ENCODE measurements at regions not wholly inside any gene's neighbourhood (a gene's known extent, or its start where the extent isn't known, plus 50 kb on each side); places are given as distances from the start of the nearest gene placed in this dataset.

DNA sequence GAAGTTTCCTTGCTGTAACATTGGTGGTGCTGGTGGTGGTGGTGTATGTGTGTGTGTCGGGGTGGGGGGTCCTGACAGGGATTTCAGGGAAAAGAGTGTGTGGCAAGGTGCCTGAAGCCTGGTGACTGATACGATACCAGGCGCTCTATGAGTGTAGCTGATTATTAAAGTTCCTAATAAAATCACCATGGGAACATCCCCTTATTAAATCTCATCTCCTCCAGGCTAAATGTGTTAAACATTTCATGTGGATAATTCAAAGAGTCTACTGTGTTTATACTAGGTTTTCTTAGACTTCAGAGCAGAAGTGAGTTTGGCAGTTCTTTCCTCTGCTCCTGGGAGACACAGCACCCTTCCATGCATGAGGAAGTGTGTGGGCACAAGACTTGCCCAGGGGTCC lies 82.0 kb downstream of the THNSL2 start:
- H3K4me3 ChIP-seq (ENCODE audit: low read length), result no peak overlapping the region
- no peak for DNase-seq
- H3K27ac ChIP-seq (ENCODE audit: low read length), result no peak overlapping the region
- no peak overlapping the region for H3K4me2 ChIP-seq (ENCODE audit: low read depth, low read length, poor library complexity, severe bottlenecking)
- H2AFZ ChIP-seq (ENCODE audit: low read length), result no peak overlapping the region
- H3K36me3 ChIP-seq (ENCODE audit: insufficient read depth, low read length), result no peaks in the 10 kb centered on the region
- no peaks in the 10 kb centered on the region for H3K4me1 ChIP-seq (ENCODE audit: low read length)
- no peaks in the 10 kb centered on the region for H3K9me3 ChIP-seq (ENCODE audit: low read length)
- no peaks in the 10 kb centered on the region for H3K27me3 ChIP-seq (ENCODE audit: low read length)
- no peak overlapping the region for H3K9ac ChIP-seq (ENCODE audit: low read length)
- no peaks in the 10 kb centered on the region for H4K20me1 ChIP-seq (ENCODE audit: insufficient read depth, low read depth, low read length)
- H3K9me2 ChIP-seq (replicated peaks; ENCODE audit: insufficient read depth, low read length), result no peaks in the 10 kb centered on the region
- H3K79me2 ChIP-seq (ENCODE audit: low read length), result no peaks in the 10 kb centered on the region

DNA sequence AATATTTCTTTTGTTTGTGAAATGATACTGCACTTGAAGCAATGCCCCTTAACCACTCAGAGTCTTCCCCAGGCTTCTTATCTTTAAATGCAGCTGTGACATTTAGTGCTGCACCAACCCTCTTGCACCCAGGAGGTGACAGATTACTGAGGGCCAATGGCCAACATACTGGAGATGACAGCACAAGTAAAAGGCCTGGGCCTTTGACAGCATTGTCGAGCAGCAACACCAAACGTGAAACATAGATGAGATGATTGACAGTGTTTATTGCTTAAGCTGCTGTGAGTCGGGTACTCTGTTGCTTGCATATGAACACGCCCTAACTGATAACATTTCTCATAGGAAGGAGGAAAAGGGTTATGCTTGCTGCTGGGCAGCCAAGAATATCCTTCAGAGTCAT lies 80.3 kb downstream of the THNSL2 start:
- no peak overlapping the region for H2AFZ ChIP-seq (ENCODE audit: low read length)
- H3K79me2 ChIP-seq (ENCODE audit: low read length), result no peaks in the 10 kb centered on the region
- no peak for DNase-seq
- H4K20me1 ChIP-seq (ENCODE audit: insufficient read depth, low read depth, low read length), result no peaks in the 10 kb centered on the region
- no peak overlapping the region for H3K9ac ChIP-seq (ENCODE audit: low read length)
- H3K4me1 ChIP-seq (ENCODE audit: low read length), result no peaks in the 10 kb centered on the region
- no peak overlapping the region for H3K27ac ChIP-seq (ENCODE audit: low read length)
- H3K4me2 ChIP-seq (ENCODE audit: low read depth, low read length, poor library complexity, severe bottlenecking), result no peak overlapping the region
- no peaks in the 10 kb centered on the region for H3K9me2 ChIP-seq (replicated peaks; ENCODE audit: insufficient read depth, low read length)
- H3K9me3 ChIP-seq (ENCODE audit: low read length), result no peaks in the 10 kb centered on the region
- H3K36me3 ChIP-seq (ENCODE audit: insufficient read depth, low read length), result no peaks in the 10 kb centered on the region
- no peak overlapping the region for H3K4me3 ChIP-seq (ENCODE audit: low read length)
- H3K27me3 ChIP-seq (ENCODE audit: low read length), result no peaks in the 10 kb centered on the region

DNA sequence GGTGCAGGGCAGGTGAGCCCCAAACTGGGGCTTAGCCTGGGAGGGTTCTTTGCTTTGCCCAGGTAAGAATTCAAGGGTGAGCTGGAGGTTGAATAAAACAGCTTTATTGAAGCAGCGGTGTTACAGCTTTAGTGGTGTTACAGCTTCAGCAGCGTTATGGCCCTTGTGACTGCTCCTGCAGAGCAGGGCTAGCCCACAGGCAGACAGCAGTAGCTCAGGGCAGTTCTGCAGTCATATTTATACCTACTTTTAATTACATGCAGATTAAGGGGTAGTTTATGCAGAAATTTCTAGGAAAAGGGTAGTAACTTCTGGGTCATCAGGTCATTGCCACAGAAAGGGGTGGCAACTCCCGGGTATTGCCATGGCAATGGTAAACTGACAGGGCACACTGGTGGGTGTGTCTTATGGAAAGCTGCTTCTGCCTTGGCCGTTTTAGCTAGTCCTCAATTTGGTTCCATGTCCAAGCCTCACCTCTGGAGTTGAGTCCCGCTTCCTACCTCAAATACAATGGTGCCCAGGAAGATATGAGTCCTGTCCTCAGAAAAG lies 78.2 kb downstream of the THNSL2 start:
- no peak overlapping the region for H3K4me2 ChIP-seq (ENCODE audit: low read depth, low read length, poor library complexity, severe bottlenecking)
- DNase-seq, result no peak
- no peaks in the 10 kb centered on the region for H3K9me3 ChIP-seq (ENCODE audit: low read length)
- H3K27me3 ChIP-seq (ENCODE audit: low read length), result no peaks in the 10 kb centered on the region
- H3K4me1 ChIP-seq (ENCODE audit: low read length), result no peaks in the 10 kb centered on the region
- H3K4me3 ChIP-seq (ENCODE audit: low read length), result no peak overlapping the region
- no peaks in the 10 kb centered on the region for H3K36me3 ChIP-seq (ENCODE audit: insufficient read depth, low read length)
- H2AFZ ChIP-seq (ENCODE audit: low read length), result no peak overlapping the region
- no peaks in the 10 kb centered on the region for H3K9me2 ChIP-seq (replicated peaks; ENCODE audit: insufficient read depth, low read length)
- H3K79me2 ChIP-seq (ENCODE audit: low read length), result no peaks in the 10 kb centered on the region
- no peak overlapping the region for H3K9ac ChIP-seq (ENCODE audit: low read length)
- no peak overlapping the region for H3K27ac ChIP-seq (ENCODE audit: low read length)
- H4K20me1 ChIP-seq (ENCODE audit: insufficient read depth, low read depth, low read length), result no peaks in the 10 kb centered on the region

DNA sequence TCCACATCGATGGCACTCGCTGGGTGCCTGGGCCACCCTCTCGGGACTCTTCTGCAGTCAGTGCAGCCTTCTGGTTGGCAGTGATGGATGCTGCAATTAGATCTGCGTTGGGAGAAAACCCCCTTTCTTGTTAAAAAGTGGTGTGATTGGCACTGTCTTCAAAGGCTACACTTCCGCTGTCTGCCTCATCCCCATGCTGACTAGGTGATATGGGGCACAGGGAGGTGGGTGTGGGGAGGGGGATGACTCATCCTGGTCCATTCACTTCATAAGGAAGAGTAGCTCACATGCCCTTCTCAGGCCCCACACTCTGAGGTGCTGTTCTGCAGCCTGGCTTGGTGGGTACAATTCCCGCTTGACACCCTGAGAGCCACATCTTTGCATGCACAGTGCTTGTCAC lies 77.4 kb downstream of the THNSL2 start:
- Histone ChIP-seq H3K4me2 (ENCODE audit: low read depth, low read length, poor library complexity, severe bottlenecking) (no peak overlapping the region), H3K9me3 (ENCODE audit: low read length) (no peaks in the 10 kb centered on the region), H3K27ac (ENCODE audit: low read length) (no peak overlapping the region), H3K27me3 (ENCODE audit: low read length) (no peaks in the 10 kb centered on the region), H4K20me1 (ENCODE audit: insufficient read depth, low read depth, low read length) (no peaks in the 10 kb centered on the region), H3K4me1 (ENCODE audit: low read length) (no peaks in the 10 kb centered on the region), H2AFZ (ENCODE audit: low read length) (no peak overlapping the region), H3K36me3 (ENCODE audit: insufficient read depth, low read length) (no peaks in the 10 kb centered on the region), H3K9me2 (replicated peaks; ENCODE audit: insufficient read depth, low read length) (no peaks in the 10 kb centered on the region), H3K4me3 (ENCODE audit: low read length) (no peak overlapping the region), H3K9ac (ENCODE audit: low read length) (no peak overlapping the region), H3K79me2 (ENCODE audit: low read length) (no peaks in the 10 kb centered on the region)
- no peak for DNase-seq

DNA sequence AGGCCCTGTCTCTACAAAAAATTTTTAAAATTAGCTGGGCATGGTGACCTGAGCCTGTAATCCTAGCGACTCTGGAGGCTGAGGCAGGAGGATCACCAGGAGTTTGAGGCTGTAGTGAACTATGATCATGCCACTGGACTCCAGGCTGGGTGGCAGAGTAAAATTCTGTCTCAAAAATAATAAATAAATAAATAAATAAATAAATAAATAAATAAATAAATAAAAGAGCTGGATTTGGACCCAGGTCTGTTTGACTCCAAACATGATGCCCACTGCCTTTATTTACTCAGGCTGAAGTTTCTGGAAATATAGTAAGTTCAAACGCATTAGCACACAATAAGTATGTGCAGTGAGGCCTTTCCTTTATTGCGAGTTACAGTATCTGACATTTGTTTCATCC lies 75.0 kb downstream of the THNSL2 start:
- Histone ChIP-seq H3K27me3 (ENCODE audit: low read length) (no peaks in the 10 kb centered on the region), H3K4me3 (ENCODE audit: low read length) (no peak overlapping the region), H3K9ac (ENCODE audit: low read length) (no peak overlapping the region), H3K4me2 (ENCODE audit: low read depth, low read length, poor library complexity, severe bottlenecking) (no peak overlapping the region), H3K27ac (ENCODE audit: low read length) (no peak overlapping the region), H3K36me3 (ENCODE audit: insufficient read depth, low read length) (no peaks in the 10 kb centered on the region), H2AFZ (ENCODE audit: low read length) (no peak overlapping the region), H3K79me2 (ENCODE audit: low read length) (no peaks in the 10 kb centered on the region), H3K9me2 (replicated peaks; ENCODE audit: insufficient read depth, low read length) (no peaks in the 10 kb centered on the region), H4K20me1 (ENCODE audit: insufficient read depth, low read depth, low read length) (no peaks in the 10 kb centered on the region), H3K9me3 (ENCODE audit: low read length) (no peaks in the 10 kb centered on the region), H3K4me1 (ENCODE audit: low read length) (no peaks in the 10 kb centered on the region)
- DNase-seq, result no peak

DNA sequence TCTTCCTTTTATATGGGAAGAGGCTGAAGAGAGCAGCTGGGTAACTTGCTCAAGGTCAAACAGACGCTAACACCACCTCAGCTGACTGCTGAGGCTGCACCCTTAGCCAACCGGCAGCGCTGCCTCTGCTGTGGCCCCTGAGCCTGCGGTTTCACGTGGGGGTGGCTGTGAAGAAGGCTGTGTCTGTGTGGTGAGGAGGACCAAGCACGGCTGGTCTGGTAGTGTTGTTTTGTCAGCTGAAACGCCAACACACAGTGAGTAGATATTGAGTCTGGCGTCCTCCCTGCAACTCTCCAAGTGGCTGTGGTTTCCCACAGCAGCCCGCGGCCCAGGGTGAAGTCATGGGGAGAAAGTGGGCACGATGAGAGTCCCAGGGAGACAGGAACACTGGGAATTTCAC lies 69.6 kb downstream of the THNSL2 start:
- H2AFZ ChIP-seq (ENCODE audit: low read length), result no peak overlapping the region
- no peaks in the 10 kb centered on the region for H3K9me2 ChIP-seq (replicated peaks; ENCODE audit: insufficient read depth, low read length)
- H3K4me3 ChIP-seq (ENCODE audit: low read length), result no peak overlapping the region
- H3K4me2 ChIP-seq (ENCODE audit: low read depth, low read length, poor library complexity, severe bottlenecking), result no peak overlapping the region
- H4K20me1 ChIP-seq (ENCODE audit: insufficient read depth, low read depth, low read length), result no peaks in the 10 kb centered on the region
- H3K27me3 ChIP-seq (ENCODE audit: low read length), result no peaks in the 10 kb centered on the region
- no peaks in the 10 kb centered on the region for H3K4me1 ChIP-seq (ENCODE audit: low read length)
- H3K9me3 ChIP-seq (ENCODE audit: low read length), result no peaks in the 10 kb centered on the region
- no peak overlapping the region for H3K27ac ChIP-seq (ENCODE audit: low read length)
- no peak overlapping the region for H3K9ac ChIP-seq (ENCODE audit: low read length)
- no peak for DNase-seq
- no peaks in the 10 kb centered on the region for H3K36me3 ChIP-seq (ENCODE audit: insufficient read depth, low read length)
- H3K79me2 ChIP-seq (ENCODE audit: low read length), result no peaks in the 10 kb centered on the region

DNA sequence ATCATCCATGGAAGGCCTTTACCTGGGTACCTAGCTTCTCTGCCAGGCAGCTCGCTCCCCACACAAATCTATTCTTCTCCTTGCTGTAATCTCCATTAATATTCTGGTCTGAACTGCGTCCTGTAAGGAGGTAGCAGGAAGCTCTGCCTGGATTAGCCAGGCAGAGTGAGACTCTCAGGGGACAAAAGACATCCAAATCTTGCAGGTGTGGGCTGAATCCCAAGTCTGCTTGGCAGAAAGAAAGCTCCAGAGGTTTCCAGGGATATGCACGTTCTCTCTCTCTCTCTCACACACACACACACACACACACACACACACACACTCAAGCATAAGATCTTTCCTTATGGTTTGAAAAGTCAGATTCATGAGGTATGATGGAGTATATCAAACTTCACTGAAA lies 66.5 kb downstream of the THNSL2 start:
- H4K20me1 ChIP-seq (ENCODE audit: insufficient read depth, low read depth, low read length), result no peaks in the 10 kb centered on the region
- H3K4me1 ChIP-seq (ENCODE audit: low read length), result no peaks in the 10 kb centered on the region
- H3K27me3 ChIP-seq (ENCODE audit: low read length), result no peaks in the 10 kb centered on the region
- H3K9ac ChIP-seq (ENCODE audit: low read length), result no peak overlapping the region
- no peaks in the 10 kb centered on the region for H3K9me3 ChIP-seq (ENCODE audit: low read length)
- H3K79me2 ChIP-seq (ENCODE audit: low read length), result no peaks in the 10 kb centered on the region
- no peak overlapping the region for H3K27ac ChIP-seq (ENCODE audit: low read length)
- no peak overlapping the region for H3K4me2 ChIP-seq (ENCODE audit: low read depth, low read length, poor library complexity, severe bottlenecking)
- DNase-seq, result no peak
- no peak overlapping the region for H2AFZ ChIP-seq (ENCODE audit: low read length)
- no peaks in the 10 kb centered on the region for H3K9me2 ChIP-seq (replicated peaks; ENCODE audit: insufficient read depth, low read length)
- H3K4me3 ChIP-seq (ENCODE audit: low read length), result no peak overlapping the region
- H3K36me3 ChIP-seq (ENCODE audit: insufficient read depth, low read length), result no peaks in the 10 kb centered on the region

All from Karpas-422 (cell line).